ENCODE measurements at regions not wholly inside any gene's neighbourhood (a gene's known extent, or its start where the extent isn't known, plus 50 kb on each side); places are given as distances from the start of the nearest gene placed in this dataset.

DNA sequence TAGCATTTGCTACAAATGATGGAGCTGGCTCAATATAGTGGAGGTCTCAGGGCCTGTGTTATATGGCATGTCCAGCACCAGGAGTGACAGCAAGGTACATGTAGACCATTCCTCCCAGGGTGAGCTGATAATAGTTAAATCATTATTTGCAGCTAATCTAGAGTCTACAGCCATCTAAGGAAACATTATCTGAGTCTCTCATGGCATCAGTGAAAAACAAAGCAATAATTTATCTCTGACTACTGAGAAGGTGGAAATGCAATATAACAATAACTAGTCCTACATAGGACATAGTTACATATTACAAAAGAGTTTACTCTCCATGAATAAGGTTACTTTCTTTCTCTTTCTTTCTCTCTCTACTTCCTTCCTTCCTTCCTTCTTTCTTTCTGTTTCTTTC lies 143.4 kb upstream of the KCNK2 start:
- Histone ChIP-seq H3K9ac (ENCODE audit: extremely low read depth, low read length, poor library complexity, severe bottlenecking) (no peak overlapping the region), H3K27ac (ENCODE audit: low read depth, low read length) (no peak overlapping the region), H3K4me1 (ENCODE audit: control insufficient read depth, insufficient read depth, low read length) (no peaks in the 10 kb centered on the region), H3K4me3 (ENCODE audit: low read length) (no peak overlapping the region), H3K36me3 (ENCODE audit: control insufficient read depth, insufficient read depth, low read length) (no peaks in the 10 kb centered on the region), H3K9me3 (ENCODE audit: control insufficient read depth, low read length) (no peaks in the 10 kb centered on the region), H3K27me3 (ENCODE audit: control insufficient read depth, insufficient read depth, low read length, poor library complexity, severe bottlenecking) (no peaks in the 10 kb centered on the region)
- no peak overlapping the region for H3K27ac Mint-ChIP-seq
- H3K4me3 Mint-ChIP-seq: no peak overlapping the region
- no peaks in the 10 kb centered on the region for H3K4me1 Mint-ChIP-seq
- DNase-seq: no peak
- no peaks in the 10 kb centered on the region for H3K9me3 Mint-ChIP-seq
- no peaks in the 10 kb centered on the region for H3K36me3 Mint-ChIP-seq (ENCODE audit: low read depth)
- H3K27me3 Mint-ChIP-seq (ENCODE audit: insufficient read depth): no peaks in the 10 kb centered on the region
- TF ChIP-seq CTCF (conservative IDR thresholded peaks at IDR 0.05): no peak

- no peaks in the 10 kb centered on the region for H3K9me3 Mint-ChIP-seq
- H3K36me3 ChIP-seq (ENCODE audit: control insufficient read depth, insufficient read depth, low read length): no peaks in the 10 kb centered on the region
These were observed 141.5 kb upstream of the KCNK2 start for GRCh38 chr1:214941061-214941460.

GRCh38 chr1:214943054-214943453 lies 139.5 kb upstream of the KCNK2 start:
- Mint-ChIP-seq H3K4me1 (no peaks in the 10 kb centered on the region), H3K36me3 (ENCODE audit: low read depth) (no peaks in the 10 kb centered on the region), H3K4me3 (no peak overlapping the region), H3K9me3 (no peaks in the 10 kb centered on the region), H3K27ac (no peak overlapping the region), H3K27me3 (ENCODE audit: insufficient read depth) (no peaks in the 10 kb centered on the region)
- no peak overlapping the region for H3K4me3 ChIP-seq (ENCODE audit: low read length)
- H3K27ac ChIP-seq (ENCODE audit: low read depth, low read length): no peak overlapping the region
- no peak for TF ChIP-seq CTCF (conservative IDR thresholded peaks at IDR 0.05)
- H3K9me3 ChIP-seq (ENCODE audit: control insufficient read depth, low read length): no peaks in the 10 kb centered on the region
- H3K9ac ChIP-seq (ENCODE audit: extremely low read depth, low read length, poor library complexity, severe bottlenecking): no peak overlapping the region
- WGBS, 2 experiments (ENCODE audit: insufficient coverage in 1 of 2, insufficient read length in 1 of 2): 87 to 90% methylated on average over 3 of the region's 3 CpGs
- H3K27me3 ChIP-seq (ENCODE audit: control insufficient read depth, insufficient read depth, low read length, poor library complexity, severe bottlenecking): no peaks in the 10 kb centered on the region
- no peak for DNase-seq
- no peaks in the 10 kb centered on the region for H3K36me3 ChIP-seq (ENCODE audit: control insufficient read depth, insufficient read depth, low read length)
- no peaks in the 10 kb centered on the region for H3K4me1 ChIP-seq (ENCODE audit: control insufficient read depth, insufficient read depth, low read length)

More at GRCh38 chr1:214941061-214941460, 141.5 kb upstream of the KCNK2 start:
- no peak for TF ChIP-seq CTCF (conservative IDR thresholded peaks at IDR 0.05)
- Mint-ChIP-seq H3K27ac (no peak overlapping the region), H3K4me3 (no peak overlapping the region), H3K27me3 (ENCODE audit: insufficient read depth) (no peaks in the 10 kb centered on the region), H3K4me1 (no peaks in the 10 kb centered on the region), H3K36me3 (ENCODE audit: low read depth) (no peaks in the 10 kb centered on the region)
- Histone ChIP-seq H3K4me3 (ENCODE audit: low read length) (no peak overlapping the region), H3K9ac (ENCODE audit: extremely low read depth, low read length, poor library complexity, severe bottlenecking) (no peak overlapping the region), H3K4me1 (ENCODE audit: control insufficient read depth, insufficient read depth, low read length) (no peaks in the 10 kb centered on the region), H3K27me3 (ENCODE audit: control insufficient read depth, insufficient read depth, low read length, poor library complexity, severe bottlenecking) (no peaks in the 10 kb centered on the region), H3K27ac (ENCODE audit: low read depth, low read length) (no peak overlapping the region), H3K9me3 (ENCODE audit: control insufficient read depth, low read length) (no peaks in the 10 kb centered on the region)
- DNase-seq: no peak
